HepG2 (cell line): ENCODE measurements at regions not wholly inside any gene's neighbourhood (a gene's known extent, or its start where the extent isn't known, plus 50 kb on each side); places are given as distances from the start of the nearest gene placed in this dataset.

Source experiments
- BORCS8-MEF2B ChIP-seq: sonication (generic); formaldehyde crosslinking; IDR thresholded peaks from 2 replicates; pipeline ENCODE4 v1.8.0; 2022; ENCODE audit warnings: mild to moderate bottlenecking, missing genetic modification reagents
- GABPA ChIP-seq, 2 experiments: IDR thresholded peaks; 2 replicates each; pipeline ENCODE4 v1.6.1; 2011 to 2016; ENCODE audit warnings: low read depth in 2 of 2, low read length in 1 of 2, missing biosample characterization in 1 of 2, missing genetic modification characterization in 1 of 2
- GABPB1 ChIP-seq: IDR thresholded peaks from 2 replicates; pipeline ENCODE4 v1.6.1; 2016; ENCODE audit warnings: mild to moderate bottlenecking, missing genetic modification reagents, moderate library complexity, missing compliant biosample characterization
- MATR3 ChIP-seq: sonication (generic); formaldehyde crosslinking; IDR thresholded peaks from 2 replicates; pipeline ENCODE4 v1.4.0; 2020; ENCODE audit warnings: missing genetic modification reagents
- NKX3-1 ChIP-seq: sonication (generic); formaldehyde crosslinking; IDR thresholded peaks from 2 replicates; pipeline ENCODE4 v1.5.0; 2020; ENCODE audit warnings: missing genetic modification reagents
- TMF1 ChIP-seq: sonication (generic); formaldehyde crosslinking; IDR thresholded peaks from 2 replicates; pipeline ENCODE4 v1.8.1; 2022; ENCODE audit warnings: low read depth, missing genetic modification reagents
- YEATS2 ChIP-seq: sonication (generic); formaldehyde crosslinking; IDR thresholded peaks from 2 replicates; pipeline ENCODE4 v1.4.0; 2020; ENCODE audit warnings: missing genetic modification reagents, borderline replicate concordance
- ZNF317 ChIP-seq: sonication (generic); formaldehyde crosslinking; IDR thresholded peaks from 2 replicates; pipeline ENCODE4 v1.5.0; 2020; ENCODE audit warnings: mild to moderate bottlenecking, missing genetic modification reagents
- ZNF343 ChIP-seq: sonication (generic); formaldehyde crosslinking; IDR thresholded peaks from 2 replicates; pipeline ENCODE4 v1.4.0; 2020; ENCODE audit warnings: mild to moderate bottlenecking, missing genetic modification reagents
- ZNF614 ChIP-seq: IDR thresholded peaks from 2 replicates; pipeline ENCODE4 v1.6.1; 2018; ENCODE audit warnings: missing biosample characterization, missing genetic modification reagents, inconsistent platforms, borderline replicate concordance
- TF ChIP-seq, protein P1 (sequence below): sonication (generic); formaldehyde crosslinking; IDR thresholded peaks from 2 replicates; pipeline ENCODE4 v1.4.0; 2020; ENCODE audit warnings: mild to moderate bottlenecking, missing genetic modification reagents, borderline replicate concordance
- TF ChIP-seq, protein P2 (sequence below): sonication (generic); formaldehyde crosslinking; IDR thresholded peaks from 2 replicates; pipeline ENCODE4 v1.4.0; 2020; ENCODE audit warnings: missing genetic modification reagents, mild to moderate bottlenecking, borderline replicate concordance

DNA sequence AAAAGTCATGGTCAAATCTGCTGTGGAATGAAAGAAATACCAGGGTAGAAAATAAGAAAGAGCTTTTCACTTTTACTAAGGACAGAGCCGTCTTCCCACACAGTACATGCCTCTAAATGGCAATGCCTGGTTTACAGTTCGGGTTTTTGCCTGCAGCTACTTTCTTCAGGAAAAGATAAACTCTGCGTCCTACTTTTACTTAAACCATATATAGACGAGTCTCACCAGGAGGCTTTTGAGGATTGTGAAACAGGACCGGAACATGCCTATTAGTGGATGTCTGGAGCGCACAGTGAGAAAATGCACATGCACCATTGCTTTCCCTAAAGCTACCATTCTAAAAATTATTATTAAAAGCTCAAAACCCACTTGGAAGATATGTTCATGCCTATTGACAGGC, 70.5 kb downstream of the KLF6 start (continued):
- TF ChIP-seq, protein P1, sequence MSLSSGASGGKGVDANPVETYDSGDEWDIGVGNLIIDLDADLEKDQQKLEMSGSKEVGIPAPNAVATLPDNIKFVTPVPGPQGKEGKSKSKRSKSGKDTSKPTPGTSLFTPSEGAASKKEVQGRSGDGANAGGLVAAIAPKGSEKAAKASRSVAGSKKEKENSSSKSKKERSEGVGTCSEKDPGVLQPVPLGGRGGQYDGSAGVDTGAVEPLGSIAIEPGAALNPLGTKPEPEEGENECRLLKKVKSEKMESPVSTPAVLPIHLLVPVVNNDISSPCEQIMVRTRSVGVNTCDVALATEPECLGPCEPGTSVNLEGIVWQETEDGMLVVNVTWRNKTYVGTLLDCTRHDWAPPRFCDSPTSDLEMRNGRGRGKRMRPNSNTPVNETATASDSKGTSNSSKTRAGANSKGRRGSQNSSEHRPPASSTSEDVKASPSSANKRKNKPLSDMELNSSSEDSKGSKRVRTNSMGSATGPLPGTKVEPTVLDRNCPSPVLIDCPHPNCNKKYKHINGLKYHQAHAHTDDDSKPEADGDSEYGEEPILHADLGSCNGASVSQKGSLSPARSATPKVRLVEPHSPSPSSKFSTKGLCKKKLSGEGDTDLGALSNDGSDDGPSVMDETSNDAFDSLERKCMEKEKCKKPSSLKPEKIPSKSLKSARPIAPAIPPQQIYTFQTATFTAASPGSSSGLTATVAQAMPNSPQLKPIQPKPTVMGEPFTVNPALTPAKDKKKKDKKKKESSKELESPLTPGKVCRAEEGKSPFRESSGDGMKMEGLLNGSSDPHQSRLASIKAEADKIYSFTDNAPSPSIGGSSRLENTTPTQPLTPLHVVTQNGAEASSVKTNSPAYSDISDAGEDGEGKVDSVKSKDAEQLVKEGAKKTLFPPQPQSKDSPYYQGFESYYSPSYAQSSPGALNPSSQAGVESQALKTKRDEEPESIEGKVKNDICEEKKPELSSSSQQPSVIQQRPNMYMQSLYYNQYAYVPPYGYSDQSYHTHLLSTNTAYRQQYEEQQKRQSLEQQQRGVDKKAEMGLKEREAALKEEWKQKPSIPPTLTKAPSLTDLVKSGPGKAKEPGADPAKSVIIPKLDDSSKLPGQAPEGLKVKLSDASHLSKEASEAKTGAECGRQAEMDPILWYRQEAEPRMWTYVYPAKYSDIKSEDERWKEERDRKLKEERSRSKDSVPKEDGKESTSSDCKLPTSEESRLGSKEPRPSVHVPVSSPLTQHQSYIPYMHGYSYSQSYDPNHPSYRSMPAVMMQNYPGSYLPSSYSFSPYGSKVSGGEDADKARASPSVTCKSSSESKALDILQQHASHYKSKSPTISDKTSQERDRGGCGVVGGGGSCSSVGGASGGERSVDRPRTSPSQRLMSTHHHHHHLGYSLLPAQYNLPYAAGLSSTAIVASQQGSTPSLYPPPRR = no peak
- TF ChIP-seq GABPA (IDR thresholded peaks at IDR 0.05; ENCODE audit: low read depth, low read length) = no peak
- no peak for TF ChIP-seq GABPA (CRISPR knock-in tag; IDR thresholded peaks at IDR 0.05; ENCODE audit: low read depth)
- no peak for TF ChIP-seq ZNF317 (CRISPR knock-in tag)
- TF ChIP-seq ZNF343 (CRISPR knock-in tag) = no peak
- TF ChIP-seq TMF1 (CRISPR knock-in tag) = no peak
- no peak for TF ChIP-seq GABPB1 (CRISPR knock-in tag)
- no peak for TF ChIP-seq ZNF614 (CRISPR knock-in tag)
- TF ChIP-seq BORCS8-MEF2B (CRISPR knock-in tag) = no peak
- TF ChIP-seq MATR3 (CRISPR knock-in tag) = no peak
- no peak for TF ChIP-seq YEATS2 (CRISPR knock-in tag)
- TF ChIP-seq, protein P2, sequence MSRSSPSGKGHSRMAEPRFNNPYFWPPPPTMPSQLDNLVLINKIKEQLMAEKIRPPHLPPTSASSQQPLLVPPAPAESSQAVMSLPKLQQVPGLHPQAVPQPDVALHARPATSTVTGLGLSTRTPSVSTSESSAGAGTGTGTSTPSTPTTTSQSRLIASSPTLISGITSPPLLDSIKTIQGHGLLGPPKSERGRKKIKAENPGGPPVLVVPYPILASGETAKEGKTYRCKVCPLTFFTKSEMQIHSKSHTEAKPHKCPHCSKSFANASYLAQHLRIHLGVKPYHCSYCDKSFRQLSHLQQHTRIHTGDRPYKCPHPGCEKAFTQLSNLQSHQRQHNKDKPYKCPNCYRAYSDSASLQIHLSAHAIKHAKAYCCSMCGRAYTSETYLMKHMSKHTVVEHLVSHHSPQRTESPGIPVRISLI (CRISPR knock-in tag) = no peak
- no peak for TF ChIP-seq NKX3-1 (CRISPR knock-in tag)
- TF ChIP-seq, all 625 proteins: peak for 0
